HG03342 (cell line): ENCODE measurements at regions not wholly inside any gene's neighbourhood (a gene's known extent, or its start where the extent isn't known, plus 50 kb on each side); places are given as distances from the start of the nearest gene placed in this dataset.

Experiments used
- ATAC-seq: cut with Tn5 transposase; IDR thresholded peaks from one replicate; pipeline ENCODE4 v1.9.1; 2021; ENCODE audit warnings: mild to moderate bottlenecking, moderate library complexity; ENCODE audit not compliant: unreplicated experiment

GRCh38 chr16:14337303-14338191 lies 266.4 kb downstream of the MRTFB start:
- no peak for ATAC-seq

DNA sequence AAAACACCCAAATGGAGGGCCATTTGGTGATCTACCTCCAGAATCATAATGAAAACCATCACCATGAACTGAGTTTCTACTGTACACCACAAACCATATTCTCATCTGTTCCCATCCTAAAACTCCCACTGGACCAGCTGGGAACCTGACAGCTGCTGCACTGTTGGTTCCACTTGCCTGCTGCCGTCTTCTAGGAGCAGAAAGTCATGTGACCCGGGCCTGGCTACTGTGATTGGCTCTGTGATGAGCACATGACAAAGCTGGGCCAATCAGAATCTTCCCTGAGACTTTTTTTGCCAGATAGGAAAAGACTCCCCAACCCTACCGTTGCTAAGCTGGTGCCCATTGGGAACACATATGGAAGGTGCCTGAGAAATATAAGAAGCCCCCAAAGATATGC lies 264.2 kb downstream of the MRTFB start:
- ATAC-seq, result no peak

DNA sequence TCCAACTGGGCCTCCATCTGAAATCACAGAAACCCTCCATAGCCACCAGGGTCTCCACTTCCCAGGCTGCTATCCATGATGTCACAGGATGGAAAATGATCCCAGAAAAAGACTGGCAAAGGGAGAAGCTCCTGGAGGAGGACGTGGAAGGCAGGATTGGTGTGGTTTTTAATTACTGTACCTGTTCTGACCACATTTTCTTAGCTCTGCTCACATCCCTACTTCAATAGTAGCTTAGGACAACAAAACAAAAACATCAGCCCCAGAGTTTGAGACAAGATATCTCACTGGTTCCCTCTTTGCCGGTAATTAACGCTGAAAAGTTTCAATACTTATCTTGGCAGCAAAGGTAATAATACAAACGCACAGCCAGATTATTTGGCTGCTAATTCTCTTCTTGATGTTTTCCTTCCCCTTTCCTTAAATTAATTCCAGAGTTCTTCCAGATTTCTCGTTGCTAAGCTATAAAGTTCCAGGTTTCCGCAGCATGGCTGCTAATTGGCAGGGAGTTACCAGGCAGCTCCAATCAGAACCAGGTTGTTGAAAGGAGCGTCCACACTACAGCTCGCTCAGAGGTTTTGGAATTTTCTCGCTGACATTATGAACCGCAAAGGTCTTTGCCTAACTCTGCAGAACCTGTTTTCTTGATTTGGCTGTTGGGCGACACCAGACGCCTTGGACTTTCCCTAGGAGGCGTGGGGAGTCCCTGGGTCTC lies 263.4 kb downstream of the MRTFB start:
- no peak for ATAC-seq

DNA sequence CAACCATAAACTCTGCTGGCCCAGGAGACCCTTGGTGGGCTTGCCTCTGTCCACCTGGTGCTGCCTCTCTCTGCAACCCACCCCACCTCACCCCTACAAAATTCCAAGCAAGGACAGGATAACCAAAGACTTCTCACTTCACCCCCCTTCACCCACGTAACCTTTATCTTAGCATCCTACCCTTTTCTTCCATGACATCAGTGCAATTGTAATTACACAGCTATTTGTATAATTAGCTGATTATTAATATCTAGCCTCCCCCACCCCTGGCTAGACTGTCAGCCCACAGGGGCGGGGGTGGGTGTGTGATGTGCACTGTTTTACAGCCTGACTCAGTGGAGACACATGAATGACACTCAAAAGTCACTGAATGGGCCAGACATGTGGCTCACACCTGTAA lies 262.2 kb downstream of the MRTFB start:
- ATAC-seq, result no peak

- no peak for ATAC-seq
These were observed 259.9 kb downstream of the MRTFB start for GRCh38 chr16:14331020-14331419.

DNA sequence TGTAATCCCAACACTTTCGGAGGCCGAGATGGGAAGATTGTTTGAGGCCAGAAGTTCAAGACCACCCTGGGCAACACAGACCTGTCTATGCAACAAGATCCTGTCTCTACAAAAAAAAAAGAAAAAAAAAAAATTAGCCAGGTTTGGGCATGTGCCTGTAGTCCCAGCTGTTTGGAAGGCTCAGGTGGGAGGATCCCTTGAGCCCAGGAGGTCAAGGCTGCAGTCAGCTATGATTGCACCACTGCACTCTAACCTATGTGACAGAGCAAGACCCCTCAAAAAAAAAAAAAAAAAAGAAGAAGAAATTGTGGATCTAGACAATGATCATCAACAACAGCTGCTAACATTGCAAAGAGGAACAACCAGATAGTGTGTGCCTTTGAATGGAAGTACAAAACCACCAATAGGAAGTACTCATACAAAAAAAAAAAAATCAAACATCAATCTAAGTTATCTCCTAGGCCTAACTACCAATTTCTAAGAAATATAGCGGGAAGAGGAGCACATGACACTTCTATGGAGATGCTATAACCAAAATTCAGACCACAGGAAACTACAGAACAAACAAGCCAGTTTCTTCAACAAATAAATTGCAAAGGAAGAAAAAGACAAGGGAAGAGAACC lies 258.7 kb downstream of the MRTFB start:
- no peak for ATAC-seq

DNA sequence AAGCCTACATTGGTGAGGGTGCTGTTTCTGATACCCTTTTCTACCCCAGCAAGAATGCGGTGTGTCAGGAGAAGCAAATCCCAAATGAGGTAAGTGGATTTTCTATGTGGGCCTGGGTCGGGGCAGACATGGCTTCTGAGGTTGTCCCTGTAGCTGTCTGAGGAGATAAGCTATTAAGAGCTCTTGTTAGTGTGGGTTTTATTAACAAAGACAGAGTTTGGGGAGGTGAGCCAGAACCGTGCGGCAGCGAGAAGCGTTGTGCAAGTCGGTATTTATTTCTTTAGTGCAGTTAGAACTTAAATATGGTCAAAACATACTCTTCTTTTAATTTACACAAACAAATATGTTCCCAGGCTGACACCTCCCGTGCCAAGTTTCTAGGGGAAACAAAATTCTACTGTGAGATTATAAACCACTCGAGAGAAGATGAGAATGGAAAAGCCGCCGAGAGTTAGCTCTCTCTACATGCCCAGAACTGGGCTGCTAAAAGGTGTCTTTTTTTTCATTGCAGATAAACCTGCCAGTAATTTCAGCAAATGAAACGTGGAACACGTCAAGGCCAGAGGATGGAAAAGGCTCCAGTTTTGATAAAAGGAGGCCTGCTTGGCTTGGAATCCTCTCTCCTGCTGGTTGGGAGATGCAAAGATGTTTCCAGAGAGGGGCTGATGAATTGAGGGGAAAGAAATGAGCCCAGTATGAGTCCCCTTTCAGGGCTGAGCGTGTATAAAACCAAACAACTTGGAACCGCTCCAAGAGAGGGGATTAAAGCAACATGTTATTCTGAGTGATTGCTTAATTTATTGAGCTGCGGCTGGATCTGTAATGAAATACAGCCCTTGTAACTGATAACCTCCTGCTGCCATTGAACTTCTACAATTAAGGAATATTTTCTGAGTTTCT lies 254.6 kb downstream of the MRTFB start:
- no peak for ATAC-seq

GRCh38 chr16:14324581-14324980 lies 253.5 kb downstream of the MRTFB start:
- ATAC-seq, result no peak

GRCh38 chr16:14322186-14322585 lies 251.1 kb downstream of the MRTFB start:
- no peak for ATAC-seq

- ATAC-seq, result no peak
These were observed 250.4 kb downstream of the MRTFB start for GRCh38 chr16:14321542-14321941.

GRCh38 chr16:14320406-14320805 lies 249.3 kb downstream of the MRTFB start:
- no peak for ATAC-seq
